ENCODE measurements at regions not wholly inside any gene's neighbourhood (a gene's known extent, or its start where the extent isn't known, plus 50 kb on each side); places are given as distances from the start of the nearest gene placed in this dataset.

GRCh38 chr3:153880493-153880892 lies 240.7 kb upstream of the ARHGEF26 start:
- Histone ChIP-seq H3K9me3 (replicated peaks in 1 of 2; ENCODE audit: control insufficient read depth in 2 of 2, insufficient read depth in 1 of 2, low read depth in 1 of 2, low read length in 2 of 2) (no peaks in the 10 kb centered on the region), H3K27ac (replicated peaks; ENCODE audit: low read length) (no peak overlapping the region), H2AK5ac (ENCODE audit: low read depth, low read length) (no peak overlapping the region), H3K4me3 (ENCODE audit: low read length in 2 of 2) (no peak overlapping the region), H3K79me1 (ENCODE audit: low read depth, low read length) (no peaks in the 10 kb centered on the region), H4K91ac (ENCODE audit: low read depth, low read length, poor library complexity) (no peak overlapping the region), H3K27me3 (ENCODE audit: control insufficient read depth in 3 of 3, insufficient read depth in 3 of 3, low read depth in 1 of 3, low read length in 3 of 3) (no peaks in the 10 kb centered on the region), H3K4ac (ENCODE audit: low read length) (no peak overlapping the region), H2BK120ac (ENCODE audit: low read depth, low read length) (no peak overlapping the region), H3K14ac (ENCODE audit: low read length) (no peak overlapping the region), H2BK15ac (ENCODE audit: low read length) (no peak overlapping the region), H4K8ac (ENCODE audit: low read depth, low read length) (no peak overlapping the region), H3K23ac (ENCODE audit: low read depth, low read length, poor library complexity) (no peak overlapping the region), H2BK12ac (ENCODE audit: low read length) (no peak overlapping the region), H3K4me2 (ENCODE audit: insufficient read depth, low read length, poor library complexity, severe bottlenecking) (no peak overlapping the region), H2BK5ac (ENCODE audit: low read length) (no peak overlapping the region), H3K36me3 (replicated peaks in 1 of 2; ENCODE audit: control insufficient read depth in 2 of 2, insufficient read depth in 2 of 2, low read length in 2 of 2) (no peaks in the 10 kb centered on the region), H3K18ac (ENCODE audit: low read length) (no peak overlapping the region), H3K4me1 (ENCODE audit: control insufficient read depth in 2 of 2, insufficient read depth in 1 of 2, low read depth in 1 of 2, low read length in 2 of 2) (no peaks in the 10 kb centered on the region), H3K9ac (ENCODE audit: low read depth, low read length, poor library complexity) (no peak overlapping the region), H2AFZ (ENCODE audit: low read length) (no peak overlapping the region)
- WGBS, 2 donors (ENCODE audit: extremely low coverage in 2 of 2, insufficient read length in 2 of 2, insufficient replicate concordance in 1 of 2): no CpG with 5 or more reads among the region's 2 CpGs
- DNase-seq (ENCODE audit: low spot score): no peak

GRCh38 chr3:153881201-153881600 lies 240.0 kb upstream of the ARHGEF26 start:
- Histone ChIP-seq H3K9ac (ENCODE audit: low read depth, low read length, poor library complexity) (no peak overlapping the region), H3K4ac (ENCODE audit: low read length) (no peak overlapping the region), H2BK12ac (ENCODE audit: low read length) (no peak overlapping the region), H3K4me1 (ENCODE audit: control insufficient read depth in 2 of 2, insufficient read depth in 1 of 2, low read depth in 1 of 2, low read length in 2 of 2) (no peaks in the 10 kb centered on the region), H3K36me3 (replicated peaks in 1 of 2; ENCODE audit: control insufficient read depth in 2 of 2, insufficient read depth in 2 of 2, low read length in 2 of 2) (no peaks in the 10 kb centered on the region), H3K27ac (replicated peaks; ENCODE audit: low read length) (no peak overlapping the region), H4K8ac (ENCODE audit: low read depth, low read length) (no peak overlapping the region), H4K91ac (ENCODE audit: low read depth, low read length, poor library complexity) (no peak overlapping the region), H3K14ac (ENCODE audit: low read length) (no peak overlapping the region), H3K79me1 (ENCODE audit: low read depth, low read length) (no peaks in the 10 kb centered on the region), H2AFZ (ENCODE audit: low read length) (no peak overlapping the region), H2BK5ac (ENCODE audit: low read length) (no peak overlapping the region), H3K9me3 (replicated peaks in 1 of 2; ENCODE audit: control insufficient read depth in 2 of 2, insufficient read depth in 1 of 2, low read depth in 1 of 2, low read length in 2 of 2) (no peaks in the 10 kb centered on the region), H3K4me2 (ENCODE audit: insufficient read depth, low read length, poor library complexity, severe bottlenecking) (no peak overlapping the region), H2BK15ac (ENCODE audit: low read length) (no peak overlapping the region), H2AK5ac (ENCODE audit: low read depth, low read length) (no peak overlapping the region), H3K4me3 (ENCODE audit: low read length in 2 of 2) (no peak overlapping the region), H3K23ac (ENCODE audit: low read depth, low read length, poor library complexity) (no peak overlapping the region), H2BK120ac (ENCODE audit: low read depth, low read length) (no peak overlapping the region), H3K27me3 (ENCODE audit: control insufficient read depth in 3 of 3, insufficient read depth in 3 of 3, low read depth in 1 of 3, low read length in 3 of 3) (no peaks in the 10 kb centered on the region), H3K18ac (ENCODE audit: low read length) (no peak overlapping the region)
- WGBS, 2 donors (ENCODE audit: extremely low coverage in 2 of 2, insufficient read length in 2 of 2, insufficient replicate concordance in 1 of 2): no CpG with 5 or more reads among the region's 7 CpGs
- no peak for DNase-seq (ENCODE audit: low spot score)

DNA sequence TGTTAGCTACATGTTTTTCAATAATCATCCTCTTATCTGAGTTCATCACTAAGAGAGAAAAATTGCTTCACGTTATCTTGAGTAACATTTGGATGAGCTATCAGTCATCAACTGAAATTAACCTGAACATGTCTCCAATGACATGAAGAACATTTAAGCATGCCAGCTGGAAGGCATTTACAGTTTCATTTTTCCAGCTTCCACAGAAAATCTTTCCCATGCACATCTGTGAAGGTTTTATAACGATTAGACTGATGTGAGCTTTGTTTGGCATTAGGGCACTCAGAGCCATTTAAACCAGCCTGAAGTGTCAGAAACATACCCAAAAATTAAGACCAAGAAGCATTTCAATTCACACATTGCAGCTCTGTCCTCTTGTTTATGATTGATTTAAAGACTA lies 235.8 kb upstream of the ARHGEF26 start:
- H3K36me3 ChIP-seq (replicated peaks in 1 of 2; ENCODE audit: control insufficient read depth in 2 of 2, insufficient read depth in 2 of 2, low read length in 2 of 2): no peaks in the 10 kb centered on the region
- H3K18ac ChIP-seq (ENCODE audit: low read length): no peak overlapping the region
- H4K91ac ChIP-seq (ENCODE audit: low read depth, low read length, poor library complexity): no peak overlapping the region
- H2BK15ac ChIP-seq (ENCODE audit: low read length): no peak overlapping the region
- no peak overlapping the region for H3K9ac ChIP-seq (ENCODE audit: low read depth, low read length, poor library complexity)
- H3K27me3 ChIP-seq (ENCODE audit: control insufficient read depth in 3 of 3, insufficient read depth in 3 of 3, low read depth in 1 of 3, low read length in 3 of 3): no peaks in the 10 kb centered on the region
- H2AFZ ChIP-seq (ENCODE audit: low read length): no peak overlapping the region
- H2AK5ac ChIP-seq (ENCODE audit: low read depth, low read length): no peak overlapping the region
- DNase-seq (ENCODE audit: low spot score): no peak
- no peak overlapping the region for H2BK5ac ChIP-seq (ENCODE audit: low read length)
- H2BK120ac ChIP-seq (ENCODE audit: low read depth, low read length): no peak overlapping the region
- no peaks in the 10 kb centered on the region for H3K4me1 ChIP-seq (ENCODE audit: control insufficient read depth in 2 of 2, insufficient read depth in 1 of 2, low read depth in 1 of 2, low read length in 2 of 2)
- H3K23ac ChIP-seq (ENCODE audit: low read depth, low read length, poor library complexity): no peak overlapping the region
- H3K4me3 ChIP-seq (ENCODE audit: low read length in 2 of 2): no peak overlapping the region
- H3K14ac ChIP-seq (ENCODE audit: low read length): no peak overlapping the region
- no CpG with 5 or more reads among the region's 2 CpGs for WGBS, 2 donors (ENCODE audit: extremely low coverage in 2 of 2, insufficient read length in 2 of 2, insufficient replicate concordance in 1 of 2)
- no peak overlapping the region for H2BK12ac ChIP-seq (ENCODE audit: low read length)
- no peak overlapping the region for H3K4ac ChIP-seq (ENCODE audit: low read length)
- no peak overlapping the region for H4K8ac ChIP-seq (ENCODE audit: low read depth, low read length)
- H3K4me2 ChIP-seq (ENCODE audit: insufficient read depth, low read length, poor library complexity, severe bottlenecking): no peak overlapping the region
- H3K79me1 ChIP-seq (ENCODE audit: low read depth, low read length): no peaks in the 10 kb centered on the region
- H3K9me3 ChIP-seq (replicated peaks in 1 of 2; ENCODE audit: control insufficient read depth in 2 of 2, insufficient read depth in 1 of 2, low read depth in 1 of 2, low read length in 2 of 2): no peaks in the 10 kb centered on the region
- H3K27ac ChIP-seq (replicated peaks; ENCODE audit: low read length): no peak overlapping the region

- WGBS, 2 donors (ENCODE audit: extremely low coverage in 2 of 2, insufficient read length in 2 of 2, insufficient replicate concordance in 1 of 2): no CpG with 5 or more reads among the region's 2 CpGs
- Histone ChIP-seq H3K27ac (replicated peaks; ENCODE audit: low read length) (no peak overlapping the region), H3K9me3 (replicated peaks in 1 of 2; ENCODE audit: control insufficient read depth in 2 of 2, insufficient read depth in 1 of 2, low read depth in 1 of 2, low read length in 2 of 2) (no peaks in the 10 kb centered on the region), H3K4me3 (ENCODE audit: low read length in 2 of 2) (no peak overlapping the region), H3K79me1 (ENCODE audit: low read depth, low read length) (no peaks in the 10 kb centered on the region), H4K8ac (ENCODE audit: low read depth, low read length) (no peak overlapping the region), H3K23ac (ENCODE audit: low read depth, low read length, poor library complexity) (no peak overlapping the region), H2BK5ac (ENCODE audit: low read length) (no peak overlapping the region), H2AK5ac (ENCODE audit: low read depth, low read length) (no peak overlapping the region), H3K9ac (ENCODE audit: low read depth, low read length, poor library complexity) (no peak overlapping the region), H2BK15ac (ENCODE audit: low read length) (no peak overlapping the region), H3K4me1 (ENCODE audit: control insufficient read depth in 2 of 2, insufficient read depth in 1 of 2, low read depth in 1 of 2, low read length in 2 of 2) (no peaks in the 10 kb centered on the region), H2BK12ac (ENCODE audit: low read length) (no peak overlapping the region), H3K4me2 (ENCODE audit: insufficient read depth, low read length, poor library complexity, severe bottlenecking) (no peak overlapping the region), H3K36me3 (replicated peaks in 1 of 2; ENCODE audit: control insufficient read depth in 2 of 2, insufficient read depth in 2 of 2, low read length in 2 of 2) (no peaks in the 10 kb centered on the region), H2BK120ac (ENCODE audit: low read depth, low read length) (no peak overlapping the region), H3K18ac (ENCODE audit: low read length) (no peak overlapping the region), H4K91ac (ENCODE audit: low read depth, low read length, poor library complexity) (no peak overlapping the region), H2AFZ (ENCODE audit: low read length) (no peak overlapping the region), H3K14ac (ENCODE audit: low read length) (no peak overlapping the region), H3K27me3 (ENCODE audit: control insufficient read depth in 3 of 3, insufficient read depth in 3 of 3, low read depth in 1 of 3, low read length in 3 of 3) (no peaks in the 10 kb centered on the region), H3K4ac (ENCODE audit: low read length) (no peak overlapping the region)
- DNase-seq (ENCODE audit: low spot score): no peak
These were observed 231.3 kb upstream of the ARHGEF26 start for GRCh38 chr3:153889905-153890334.
